ENCODE measurements at regions not wholly inside any gene's neighbourhood (a gene's known extent, or its start where the extent isn't known, plus 50 kb on each side); places are given as distances from the start of the nearest gene placed in this dataset.

DNA sequence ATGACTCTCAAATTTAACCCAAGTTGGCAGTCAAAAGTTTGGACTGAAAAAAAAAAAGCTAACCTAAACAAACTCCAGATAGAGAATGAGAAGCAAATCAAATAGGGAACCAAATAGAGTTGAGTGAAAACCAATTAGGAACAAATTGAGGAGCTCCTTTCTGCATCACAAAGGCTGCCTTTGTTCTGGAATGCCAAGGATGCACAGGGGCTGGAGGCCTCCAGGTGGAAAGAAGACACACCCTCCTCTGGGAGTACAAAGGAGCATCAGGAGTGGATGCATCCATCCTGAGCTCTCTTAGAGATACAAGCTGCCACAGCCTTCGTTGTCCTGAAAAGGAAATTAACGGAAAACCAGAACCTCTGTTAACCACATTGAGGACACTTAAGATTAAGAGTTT is 73.3 kb downstream of the MRGPRX1 start:
- TF ChIP-seq, protein P1, sequence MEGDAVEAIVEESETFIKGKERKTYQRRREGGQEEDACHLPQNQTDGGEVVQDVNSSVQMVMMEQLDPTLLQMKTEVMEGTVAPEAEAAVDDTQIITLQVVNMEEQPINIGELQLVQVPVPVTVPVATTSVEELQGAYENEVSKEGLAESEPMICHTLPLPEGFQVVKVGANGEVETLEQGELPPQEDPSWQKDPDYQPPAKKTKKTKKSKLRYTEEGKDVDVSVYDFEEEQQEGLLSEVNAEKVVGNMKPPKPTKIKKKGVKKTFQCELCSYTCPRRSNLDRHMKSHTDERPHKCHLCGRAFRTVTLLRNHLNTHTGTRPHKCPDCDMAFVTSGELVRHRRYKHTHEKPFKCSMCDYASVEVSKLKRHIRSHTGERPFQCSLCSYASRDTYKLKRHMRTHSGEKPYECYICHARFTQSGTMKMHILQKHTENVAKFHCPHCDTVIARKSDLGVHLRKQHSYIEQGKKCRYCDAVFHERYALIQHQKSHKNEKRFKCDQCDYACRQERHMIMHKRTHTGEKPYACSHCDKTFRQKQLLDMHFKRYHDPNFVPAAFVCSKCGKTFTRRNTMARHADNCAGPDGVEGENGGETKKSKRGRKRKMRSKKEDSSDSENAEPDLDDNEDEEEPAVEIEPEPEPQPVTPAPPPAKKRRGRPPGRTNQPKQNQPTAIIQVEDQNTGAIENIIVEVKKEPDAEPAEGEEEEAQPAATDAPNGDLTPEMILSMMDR (IDR thresholded peaks at IDR 0.05; ENCODE audit: low read depth, low read length, poor library complexity, severe bottlenecking): no peak
- no peak for TF ChIP-seq EZH2phosphoT487 (IDR thresholded peaks at IDR 0.05; ENCODE audit: borderline replicate concordance, low read length)

All from DOHH2 (cell line).